ENCODE measurements at regions not wholly inside any gene's neighbourhood (a gene's known extent, or its start where the extent isn't known, plus 50 kb on each side); places are given as distances from the start of the nearest gene placed in this dataset.
"Not testable (repeated sequence)": the region's sequence is repeated elsewhere in the genome, so short reads cannot be mapped to it uniquely, and the experiment has no call there.

- DNase-seq (ENCODE audit: low spot score): no peak
Observed at GRCh38 chr16:88300463-88300835, 82.3 kb upstream of the ZNF469 start.

GRCh38 chr16:88301431-88301830, 81.3 kb upstream of the ZNF469 start:
- no peak for DNase-seq (ENCODE audit: low spot score)

- DNase-seq (ENCODE audit: low spot score): no peak
Observed at GRCh38 chr16:88301886-88302285, 80.9 kb upstream of the ZNF469 start.

GRCh38 chr16:88302666-88303065, 80.1 kb upstream of the ZNF469 start:
- no peak for DNase-seq (ENCODE audit: low spot score)

GRCh38 chr16:88303405-88303804, 79.4 kb upstream of the ZNF469 start:
- no peak for DNase-seq (ENCODE audit: low spot score)

- DNase-seq (ENCODE audit: low spot score): peak; percentile 78
Observed at GRCh38 chr16:88303890-88304819, 78.6 kb upstream of the ZNF469 start.

- no peak for DNase-seq (ENCODE audit: low spot score)
Observed at GRCh38 chr16:88305176-88305575, 77.6 kb upstream of the ZNF469 start.

- DNase-seq (ENCODE audit: low spot score): no peak
Observed at GRCh38 chr16:88306411-88306810, 76.3 kb upstream of the ZNF469 start.

- peak; percentile 91 for DNase-seq (ENCODE audit: low spot score)
Observed at GRCh38 chr16:88306860-88307545, 75.8 kb upstream of the ZNF469 start.

GRCh38 chr16:88308441-88309173, 74.2 kb upstream of the ZNF469 start:
- no peak for DNase-seq (ENCODE audit: low spot score)

GRCh38 chr16:88309174-88309907, 73.4 kb upstream of the ZNF469 start:
- no peak for DNase-seq (ENCODE audit: low spot score)

- no peak for DNase-seq (ENCODE audit: low spot score)
Observed at GRCh38 chr16:88309908-88310265, 72.9 kb upstream of the ZNF469 start.

- DNase-seq (ENCODE audit: low spot score): no peak
Observed at GRCh38 chr16:88310796-88311605, 71.8 kb upstream of the ZNF469 start.

GRCh38 chr16:88311860-88312259, 70.9 kb upstream of the ZNF469 start:
- not testable (repeated sequence) for DNase-seq (ENCODE audit: low spot score)

GRCh38 chr16:88312732-88313131, 70.0 kb upstream of the ZNF469 start:
- DNase-seq (ENCODE audit: low spot score): no peak

- no peak for DNase-seq (ENCODE audit: low spot score)
Observed at GRCh38 chr16:88314991-88315542, 67.7 kb upstream of the ZNF469 start.

- DNase-seq (ENCODE audit: low spot score): peak; percentile 82
Observed at GRCh38 chr16:88315543-88316105, 67.1 kb upstream of the ZNF469 start.

- no peak for DNase-seq (ENCODE audit: low spot score)
Observed at GRCh38 chr16:88316151-88316550, 66.6 kb upstream of the ZNF469 start.

GRCh38 chr16:88316941-88317612, 65.7 kb upstream of the ZNF469 start:
- no peak for DNase-seq (ENCODE audit: low spot score)

- no peak for DNase-seq (ENCODE audit: low spot score)
Observed at GRCh38 chr16:88317613-88317965, 65.2 kb upstream of the ZNF469 start.
